ENCODE measurements at regions not wholly inside any gene's neighbourhood (a gene's known extent, or its start where the extent isn't known, plus 50 kb on each side); places are given as distances from the start of the nearest gene placed in this dataset.

- TF ChIP-seq CTCF (conservative IDR thresholded peaks at IDR 0.05): no peak
- TF ChIP-seq EZH2 (IDR thresholded peaks at IDR 0.05; ENCODE audit: low read depth): no peak
Measured at GRCh38 chr13:34733721-34734120, 208.3 kb upstream of the NBEA start.
